HG02852 (cell line): ENCODE measurements at regions not wholly inside any gene's neighbourhood (a gene's known extent, or its start where the extent isn't known, plus 50 kb on each side); places are given as distances from the start of the nearest gene placed in this dataset.
"Not testable (repeated sequence)": the region's sequence is repeated elsewhere in the genome, so short reads cannot be mapped to it uniquely, and the experiment has no call there.

Source experiments
- ATAC-seq: cut with Tn5 transposase; IDR thresholded peaks from one replicate; pipeline ENCODE4 v1.9.1; 2021; ENCODE audit warnings: mild to moderate bottlenecking, moderate library complexity; ENCODE audit not compliant: unreplicated experiment

- ATAC-seq = no peak
Observed at GRCh38 chrX:63285375-63285774, 65.8 kb downstream of the SPIN4 start.

- no peak for ATAC-seq
Observed at GRCh38 chrX:63284659-63285058, 66.5 kb downstream of the SPIN4 start.

GRCh38 chrX:63283348-63283747 lies 67.8 kb downstream of the SPIN4 start:
- no peak for ATAC-seq

- ATAC-seq = no peak
Observed at GRCh38 chrX:63282828-63283227, 68.3 kb downstream of the SPIN4 start.

- no peak for ATAC-seq
Observed at GRCh38 chrX:63282077-63282476, 69.1 kb downstream of the SPIN4 start.

GRCh38 chrX:63281465-63281864 lies 69.7 kb downstream of the SPIN4 start:
- no peak for ATAC-seq

- ATAC-seq = not testable (repeated sequence)
Observed at GRCh38 chrX:63277394-63277793, 73.7 kb downstream of the SPIN4 start.

- ATAC-seq = peak; percentile 84
Observed at GRCh38 chrX:63275127-63275526, 76.0 kb downstream of the SPIN4 start.

- ATAC-seq = no peak
Observed at GRCh38 chrX:63270873-63271272, 80.3 kb downstream of the SPIN4 start.

GRCh38 chrX:63258144-63258543 lies 93.0 kb downstream of the SPIN4 start:
- no peak for ATAC-seq

GRCh38 chrX:63250253-63250868 lies 100.8 kb downstream of the SPIN4 start:
- peak; percentile 100 for ATAC-seq

- not testable (repeated sequence) for ATAC-seq
Observed at GRCh38 chrX:63242689-63243088, 108.4 kb downstream of the SPIN4 start.

GRCh38 chrX:63235963-63236362 lies 115.2 kb downstream of the SPIN4 start:
- not testable (repeated sequence) for ATAC-seq

- not testable (repeated sequence) for ATAC-seq
Observed at GRCh38 chrX:63233013-63233412, 118.1 kb downstream of the SPIN4 start.

- ATAC-seq = not testable (repeated sequence)
Observed at GRCh38 chrX:63218202-63218601, 132.9 kb downstream of the SPIN4 start.

GRCh38 chrX:63217549-63217948 lies 133.6 kb downstream of the SPIN4 start:
- not testable (repeated sequence) for ATAC-seq

GRCh38 chrX:63209645-63210044 lies 141.5 kb downstream of the SPIN4 start:
- peak; percentile 54 for ATAC-seq

- ATAC-seq = peak; percentile 62
Observed at GRCh38 chrX:63209128-63209527, 142.0 kb downstream of the SPIN4 start.

GRCh38 chrX:63204266-63205074 lies 146.7 kb downstream of the SPIN4 start:
- ATAC-seq = not testable (repeated sequence)

GRCh38 chrX:63201987-63202386 lies 149.1 kb downstream of the SPIN4 start:
- not testable (repeated sequence) for ATAC-seq

- ATAC-seq = not testable (repeated sequence)
Observed at GRCh38 chrX:63198693-63199092, 152.4 kb downstream of the SPIN4 start.

GRCh38 chrX:63192366-63193041 lies 158.6 kb downstream of the SPIN4 start:
- not testable (repeated sequence) for ATAC-seq
